HepG2 (cell line): ENCODE measurements at regions not wholly inside any gene's neighbourhood (a gene's known extent, or its start where the extent isn't known, plus 50 kb on each side); places are given as distances from the start of the nearest gene placed in this dataset.

Source experiments
- ARNTL ChIP-seq: sonication (generic); formaldehyde crosslinking; IDR thresholded peaks from 2 replicates; pipeline ENCODE4 v1.4.0; 2020; ENCODE audit warnings: mild to moderate bottlenecking, missing genetic modification reagents
- ATF1 ChIP-seq: IDR thresholded peaks from 2 replicates; pipeline ENCODE4 v1.6.1; 2016; ENCODE audit warnings: mild to moderate bottlenecking, control low read depth
- FOXM1 ChIP-seq: sonication (generic); formaldehyde crosslinking; IDR thresholded peaks from 2 replicates; pipeline ENCODE4 v1.5.0; 2020; ENCODE audit warnings: missing genetic modification reagents
- KDM4B ChIP-seq: sonication (generic); formaldehyde crosslinking; IDR thresholded peaks from 2 replicates; pipeline ENCODE4 v1.4.0; 2020; ENCODE audit warnings: missing genetic modification reagents
- MTA1 ChIP-seq: sonication (generic); formaldehyde crosslinking; IDR thresholded peaks from 2 replicates; pipeline ENCODE4 v1.4.0; 2020; ENCODE audit warnings: missing genetic modification reagents, mild to moderate bottlenecking, borderline replicate concordance
- MYC ChIP-seq: sonication (generic); formaldehyde crosslinking; IDR thresholded peaks from 2 replicates; pipeline ENCODE4 v1.9.0; 2021; ENCODE audit warnings: missing genetic modification reagents, borderline replicate concordance
- NPAS2 ChIP-seq: sonication (generic); formaldehyde crosslinking; IDR thresholded peaks from 2 replicates; pipeline ENCODE4 v1.8.0; 2022; ENCODE audit warnings: mild to moderate bottlenecking, missing genetic modification reagents, borderline replicate concordance
- POLR2A ChIP-seq, 2 experiments: IDR thresholded peaks; 2 replicates each; pipeline ENCODE4 v1.6.1; 2011; ENCODE audit warnings: low read depth in 2 of 2, low read length in 2 of 2, mild to moderate bottlenecking in 1 of 2, moderate library complexity in 1 of 2; ENCODE audit not compliant: insufficient read depth in 1 of 2
- STAG1 ChIP-seq: sonication (generic); formaldehyde crosslinking; IDR thresholded peaks from 2 replicates; pipeline ENCODE4 v1.4.0; 2020; ENCODE audit warnings: missing genetic modification reagents
- ZNF12 ChIP-seq: sonication (generic); formaldehyde crosslinking; IDR thresholded peaks from 2 replicates; pipeline ENCODE4 v1.5.0; 2020; ENCODE audit warnings: missing genetic modification reagents
- ZNF20 ChIP-seq: sonication (generic); formaldehyde crosslinking; IDR thresholded peaks from 2 replicates; pipeline ENCODE4 v1.4.0; 2020; ENCODE audit warnings: mild to moderate bottlenecking, moderate library complexity, missing genetic modification reagents
- ZNF530 ChIP-seq: sonication (generic); formaldehyde crosslinking; IDR thresholded peaks from 2 replicates; pipeline ENCODE4 v1.5.0; 2020; ENCODE audit warnings: low read depth, mild to moderate bottlenecking, missing genetic modification reagents
- ZNF75D ChIP-seq: sonication (generic); formaldehyde crosslinking; IDR thresholded peaks from 2 replicates; pipeline ENCODE4 v1.8.1; 2023; ENCODE audit warnings: missing genetic modification reagents, mild to moderate bottlenecking, borderline replicate concordance
- ZNF883 ChIP-seq: sonication (generic); formaldehyde crosslinking; IDR thresholded peaks from 2 replicates; pipeline ENCODE4 v1.5.1; 2020; ENCODE audit warnings: mild to moderate bottlenecking, missing genetic modification reagents; ENCODE audit errors: not compliant biosample characterization
- TF ChIP-seq, protein P1 (sequence below): fragments of 450-650 bp; IDR thresholded peaks from 2 replicates; pipeline ENCODE4 v1.6.1; 2017; ENCODE audit warnings: mild to moderate bottlenecking
- TF ChIP-seq, protein P2 (sequence below): sonication (generic); formaldehyde crosslinking; IDR thresholded peaks from 2 replicates; pipeline ENCODE4 v1.8.1; 2023; ENCODE audit warnings: mild to moderate bottlenecking, missing genetic modification reagents, borderline replicate concordance
- TF ChIP-seq, protein P3 (sequence below): fragments of 450-650 bp; IDR thresholded peaks from 2 replicates; pipeline ENCODE4 v1.6.1; 2016
- TF ChIP-seq, protein P4 (sequence below): sonication (generic); formaldehyde crosslinking; IDR thresholded peaks from 2 replicates; pipeline ENCODE4 v1.4.0; 2020; ENCODE audit warnings: low read depth, missing genetic modification reagents
- TF ChIP-seq, protein P5 (sequence below): fragments of 450-650 bp; IDR thresholded peaks from 2 replicates; pipeline ENCODE4 v1.6.1; 2017
- TF ChIP-seq, protein P6 (sequence below): sonication (generic); formaldehyde crosslinking; IDR thresholded peaks from 2 replicates; pipeline ENCODE4 v1.5.1; 2020; ENCODE audit warnings: missing genetic modification reagents, mild to moderate bottlenecking, borderline replicate concordance

DNA sequence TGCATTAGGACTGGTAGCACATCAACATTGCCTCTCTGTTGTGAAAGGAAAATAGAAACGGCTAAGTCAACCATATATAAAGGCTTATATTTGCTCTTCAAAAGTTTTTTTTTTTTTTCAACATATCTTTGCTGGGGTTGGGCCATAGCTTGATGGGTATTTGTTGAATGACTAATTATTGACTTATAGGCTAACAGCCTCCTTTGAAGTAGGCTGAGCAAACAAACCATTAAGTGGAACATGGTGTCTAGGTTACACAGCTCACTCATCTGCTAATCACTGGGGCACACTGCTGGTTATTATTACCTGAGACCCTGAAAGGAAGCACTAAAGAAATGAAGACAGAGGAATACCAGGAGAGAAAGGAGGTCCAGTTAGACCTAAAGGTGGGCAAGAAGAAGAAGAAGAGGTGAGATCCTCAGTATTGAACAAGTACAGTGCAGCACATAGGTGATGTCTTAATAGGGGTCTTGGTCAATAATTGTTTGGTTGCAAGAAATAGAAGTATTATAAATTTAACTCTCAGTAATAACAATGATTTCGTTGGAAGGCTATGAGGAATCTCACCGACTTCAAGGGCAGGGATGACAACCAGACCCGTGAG lies 139.4 kb downstream of the RPLP1 start (continued):
- TF ChIP-seq, protein P1, sequence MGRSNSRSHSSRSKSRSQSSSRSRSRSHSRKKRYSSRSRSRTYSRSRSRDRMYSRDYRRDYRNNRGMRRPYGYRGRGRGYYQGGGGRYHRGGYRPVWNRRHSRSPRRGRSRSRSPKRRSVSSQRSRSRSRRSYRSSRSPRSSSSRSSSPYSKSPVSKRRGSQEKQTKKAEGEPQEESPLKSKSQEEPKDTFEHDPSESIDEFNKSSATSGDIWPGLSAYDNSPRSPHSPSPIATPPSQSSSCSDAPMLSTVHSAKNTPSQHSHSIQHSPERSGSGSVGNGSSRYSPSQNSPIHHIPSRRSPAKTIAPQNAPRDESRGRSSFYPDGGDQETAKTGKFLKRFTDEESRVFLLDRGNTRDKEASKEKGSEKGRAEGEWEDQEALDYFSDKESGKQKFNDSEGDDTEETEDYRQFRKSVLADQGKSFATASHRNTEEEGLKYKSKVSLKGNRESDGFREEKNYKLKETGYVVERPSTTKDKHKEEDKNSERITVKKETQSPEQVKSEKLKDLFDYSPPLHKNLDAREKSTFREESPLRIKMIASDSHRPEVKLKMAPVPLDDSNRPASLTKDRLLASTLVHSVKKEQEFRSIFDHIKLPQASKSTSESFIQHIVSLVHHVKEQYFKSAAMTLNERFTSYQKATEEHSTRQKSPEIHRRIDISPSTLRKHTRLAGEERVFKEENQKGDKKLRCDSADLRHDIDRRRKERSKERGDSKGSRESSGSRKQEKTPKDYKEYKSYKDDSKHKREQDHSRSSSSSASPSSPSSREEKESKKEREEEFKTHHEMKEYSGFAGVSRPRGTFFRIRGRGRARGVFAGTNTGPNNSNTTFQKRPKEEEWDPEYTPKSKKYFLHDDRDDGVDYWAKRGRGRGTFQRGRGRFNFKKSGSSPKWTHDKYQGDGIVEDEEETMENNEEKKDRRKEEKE, result no peak
- TF ChIP-seq, protein P2, sequence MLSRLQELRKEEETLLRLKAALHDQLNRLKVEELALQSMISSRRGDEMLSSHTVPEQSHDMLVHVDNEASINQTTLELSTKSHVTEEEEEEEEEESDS (CRISPR knock-in tag), result peak; percentile 65; the same call in 1 of the 2 replicates
- TF ChIP-seq MTA1 (CRISPR knock-in tag), result no peak
- no peak for TF ChIP-seq ZNF530
- TF ChIP-seq ZNF12 (CRISPR knock-in tag), result no peak
- TF ChIP-seq, protein P3, sequence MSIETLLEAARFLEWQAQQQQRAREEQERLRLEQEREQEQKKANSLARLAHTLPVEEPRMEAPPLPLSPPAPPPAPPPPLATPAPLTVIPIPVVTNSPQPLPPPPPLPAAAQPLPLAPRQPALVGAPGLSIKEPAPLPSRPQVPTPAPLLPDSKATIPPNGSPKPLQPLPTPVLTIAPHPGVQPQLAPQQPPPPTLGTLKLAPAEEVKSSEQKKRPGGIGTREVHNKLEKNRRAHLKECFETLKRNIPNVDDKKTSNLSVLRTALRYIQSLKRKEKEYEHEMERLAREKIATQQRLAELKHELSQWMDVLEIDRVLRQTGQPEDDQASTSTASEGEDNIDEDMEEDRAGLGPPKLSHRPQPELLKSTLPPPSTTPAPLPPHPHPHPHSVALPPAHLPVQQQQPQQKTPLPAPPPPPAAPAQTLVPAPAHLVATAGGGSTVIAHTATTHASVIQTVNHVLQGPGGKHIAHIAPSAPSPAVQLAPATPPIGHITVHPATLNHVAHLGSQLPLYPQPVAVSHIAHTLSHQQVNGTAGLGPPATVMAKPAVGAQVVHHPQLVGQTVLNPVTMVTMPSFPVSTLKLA, result no peak
- no peak for TF ChIP-seq NPAS2 (CRISPR knock-in tag)
- no peak for TF ChIP-seq ARNTL (CRISPR knock-in tag)
- TF ChIP-seq ATF1, result peak; percentile 75
- no peak for TF ChIP-seq ZNF883
- TF ChIP-seq STAG1 (CRISPR knock-in tag), result no peak
- TF ChIP-seq, protein P4, sequence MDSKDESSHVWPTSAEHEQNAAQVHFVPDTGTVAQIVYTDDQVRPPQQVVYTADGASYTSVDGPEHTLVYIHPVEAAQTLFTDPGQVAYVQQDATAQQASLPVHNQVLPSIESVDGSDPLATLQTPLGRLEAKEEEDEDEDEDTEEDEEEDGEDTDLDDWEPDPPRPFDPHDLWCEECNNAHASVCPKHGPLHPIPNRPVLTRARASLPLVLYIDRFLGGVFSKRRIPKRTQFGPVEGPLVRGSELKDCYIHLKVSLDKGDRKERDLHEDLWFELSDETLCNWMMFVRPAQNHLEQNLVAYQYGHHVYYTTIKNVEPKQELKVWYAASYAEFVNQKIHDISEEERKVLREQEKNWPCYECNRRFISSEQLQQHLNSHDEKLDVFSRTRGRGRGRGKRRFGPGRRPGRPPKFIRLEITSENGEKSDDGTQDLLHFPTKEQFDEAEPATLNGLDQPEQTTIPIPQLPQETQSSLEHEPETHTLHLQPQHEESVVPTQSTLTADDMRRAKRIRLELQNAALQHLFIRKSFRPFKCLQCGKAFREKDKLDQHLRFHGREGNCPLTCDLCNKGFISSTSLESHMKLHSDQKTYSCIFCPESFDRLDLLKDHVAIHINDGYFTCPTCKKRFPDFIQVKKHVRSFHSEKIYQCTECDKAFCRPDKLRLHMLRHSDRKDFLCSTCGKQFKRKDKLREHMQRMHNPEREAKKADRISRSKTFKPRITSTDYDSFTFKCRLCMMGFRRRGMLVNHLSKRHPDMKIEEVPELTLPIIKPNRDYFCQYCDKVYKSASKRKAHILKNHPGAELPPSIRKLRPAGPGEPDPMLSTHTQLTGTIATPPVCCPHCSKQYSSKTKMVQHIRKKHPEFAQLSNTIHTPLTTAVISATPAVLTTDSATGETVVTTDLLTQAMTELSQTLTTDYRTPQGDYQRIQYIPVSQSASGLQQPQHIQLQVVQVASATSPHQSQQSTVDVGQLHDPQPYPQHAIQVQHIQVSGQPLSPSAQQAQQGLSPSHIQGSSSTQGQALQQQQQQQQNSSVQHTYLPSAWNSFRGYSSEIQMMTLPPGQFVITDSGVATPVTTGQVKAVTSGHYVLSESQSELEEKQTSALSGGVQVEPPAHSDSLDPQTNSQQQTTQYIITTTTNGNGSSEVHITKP (CRISPR knock-in tag), result no peak
- TF ChIP-seq ZNF75D (CRISPR knock-in tag), result no peak
- TF ChIP-seq, protein P5, sequence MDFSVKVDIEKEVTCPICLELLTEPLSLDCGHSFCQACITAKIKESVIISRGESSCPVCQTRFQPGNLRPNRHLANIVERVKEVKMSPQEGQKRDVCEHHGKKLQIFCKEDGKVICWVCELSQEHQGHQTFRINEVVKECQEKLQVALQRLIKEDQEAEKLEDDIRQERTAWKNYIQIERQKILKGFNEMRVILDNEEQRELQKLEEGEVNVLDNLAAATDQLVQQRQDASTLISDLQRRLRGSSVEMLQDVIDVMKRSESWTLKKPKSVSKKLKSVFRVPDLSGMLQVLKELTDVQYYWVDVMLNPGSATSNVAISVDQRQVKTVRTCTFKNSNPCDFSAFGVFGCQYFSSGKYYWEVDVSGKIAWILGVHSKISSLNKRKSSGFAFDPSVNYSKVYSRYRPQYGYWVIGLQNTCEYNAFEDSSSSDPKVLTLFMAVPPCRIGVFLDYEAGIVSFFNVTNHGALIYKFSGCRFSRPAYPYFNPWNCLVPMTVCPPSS, result no peak
- TF ChIP-seq KDM4B, result no peak
- TF ChIP-seq, protein P6, sequence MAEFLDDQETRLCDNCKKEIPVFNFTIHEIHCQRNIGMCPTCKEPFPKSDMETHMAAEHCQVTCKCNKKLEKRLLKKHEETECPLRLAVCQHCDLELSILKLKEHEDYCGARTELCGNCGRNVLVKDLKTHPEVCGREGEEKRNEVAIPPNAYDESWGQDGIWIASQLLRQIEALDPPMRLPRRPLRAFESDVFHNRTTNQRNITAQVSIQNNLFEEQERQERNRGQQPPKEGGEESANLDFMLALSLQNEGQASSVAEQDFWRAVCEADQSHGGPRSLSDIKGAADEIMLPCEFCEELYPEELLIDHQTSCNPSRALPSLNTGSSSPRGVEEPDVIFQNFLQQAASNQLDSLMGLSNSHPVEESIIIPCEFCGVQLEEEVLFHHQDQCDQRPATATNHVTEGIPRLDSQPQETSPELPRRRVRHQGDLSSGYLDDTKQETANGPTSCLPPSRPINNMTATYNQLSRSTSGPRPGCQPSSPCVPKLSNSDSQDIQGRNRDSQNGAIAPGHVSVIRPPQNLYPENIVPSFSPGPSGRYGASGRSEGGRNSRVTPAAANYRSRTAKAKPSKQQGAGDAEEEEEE (CRISPR knock-in tag), result no peak
- no peak for TF ChIP-seq FOXM1 (CRISPR knock-in tag)
- no peak for TF ChIP-seq POLR2A (IDR thresholded peaks at IDR 0.05; ENCODE audit: insufficient read depth in 1 of 2, low read depth in 2 of 2, low read length in 2 of 2)
- no peak for TF ChIP-seq MYC (CRISPR knock-in tag)
- TF ChIP-seq ZNF20 (CRISPR knock-in tag), result no peak
